HEK293T (cell line): ENCODE measurements at regions not wholly inside any gene's neighbourhood (a gene's known extent, or its start where the extent isn't known, plus 50 kb on each side); places are given as distances from the start of the nearest gene placed in this dataset.

ENCODE experiments used
- ARNT ChIP-seq: fragments of 450-650 bp; IDR thresholded peaks from 2 replicates; pipeline ENCODE4 v1.6.1; 2017; ENCODE audit warnings: mild to moderate bottlenecking
- BHLHE40 ChIP-seq: fragments of 450-650 bp; IDR thresholded peaks from 2 replicates; pipeline ENCODE4 v1.6.1; 2016; ENCODE audit warnings: mild to moderate bottlenecking, moderate library complexity, borderline replicate concordance
- ELF4 ChIP-seq: fragments of 450-650 bp; IDR thresholded peaks from 2 replicates; pipeline ENCODE4 v1.6.1; 2017; ENCODE audit warnings: antibody characterized with exemption
- FOXA1 ChIP-seq: fragments of 450-650 bp; IDR thresholded peaks from 2 replicates; pipeline ENCODE4 v1.6.1; 2016; ENCODE audit warnings: mild to moderate bottlenecking
- FOXK2 ChIP-seq: fragments of 450-650 bp; IDR thresholded peaks from 2 replicates; pipeline ENCODE4 v1.6.1; 2016; ENCODE audit warnings: mild to moderate bottlenecking
- FOXM1 ChIP-seq: fragments of 450-650 bp; IDR thresholded peaks from 2 replicates; pipeline ENCODE4 v1.6.1; 2017; ENCODE audit warnings: mild to moderate bottlenecking, borderline replicate concordance
- HDGF ChIP-seq: fragments of 450-650 bp; IDR thresholded peaks from 2 replicates; pipeline ENCODE4 v1.6.1; 2017; ENCODE audit warnings: antibody characterized with exemption, borderline replicate concordance
- L3MBTL2 ChIP-seq: fragments of 450-650 bp; conservative IDR thresholded peaks from 2 replicates; pipeline ENCODE4 v1.6.1; 2016; ENCODE audit warnings: mild to moderate bottlenecking
- SP1 ChIP-seq: fragments of 450-650 bp; IDR thresholded peaks from 2 replicates; pipeline ENCODE4 v1.6.1; 2017
- SUZ12 ChIP-seq: fragments of 450-650 bp; IDR thresholded peaks from 2 replicates; pipeline ENCODE4 v1.6.1; 2016; ENCODE audit warnings: mild to moderate bottlenecking
- TARDBP ChIP-seq: fragments of 450-650 bp; IDR thresholded peaks from 2 replicates; pipeline ENCODE4 v1.6.1; 2016

DNA sequence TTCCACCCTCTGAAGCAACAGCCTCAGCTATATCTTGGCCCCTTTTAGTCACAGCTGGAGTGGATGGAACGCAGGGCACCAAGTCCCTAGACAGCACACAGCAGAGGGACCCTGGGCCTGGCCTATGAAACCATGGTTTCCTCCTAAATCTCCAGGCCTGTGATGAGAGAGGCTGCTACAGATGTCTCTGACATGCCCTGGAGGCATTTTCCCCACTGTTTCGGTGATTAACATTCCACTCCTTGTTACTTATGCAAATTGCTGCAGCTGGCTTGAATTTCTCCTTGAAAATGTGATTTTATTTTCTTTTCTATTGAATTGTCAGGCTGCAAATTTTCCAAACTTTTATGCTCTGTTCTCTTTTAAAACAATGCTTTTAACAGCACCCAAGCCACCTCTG is 384.8 kb downstream of the PRR16 start:
- TF ChIP-seq L3MBTL2 (no peak), SUZ12 (no peak), ELF4 (no peak), TARDBP (no peak), FOXK2 (no peak), SP1 (no peak), FOXA1 (no peak), FOXM1 (no peak), BHLHE40 (no peak), HDGF (no peak), ARNT (no peak)
